ENCODE measurements at regions not wholly inside any gene's neighbourhood (a gene's known extent, or its start where the extent isn't known, plus 50 kb on each side); places are given as distances from the start of the nearest gene placed in this dataset.
A peak's percentile ranks its signal among the peaks of the same experiment; 100 is the strongest.
"Not testable (repeated sequence)": the region's sequence is repeated elsewhere in the genome, so short reads cannot be mapped to it uniquely, and the experiment has no call there.

GRCh38 chr9:115838417-115838816 is 315.2 kb upstream of the PAPPA start:
- H3K4me3 ChIP-seq (ENCODE audit: low read depth, low read length): no peak overlapping the region
- no peak for DNase-seq (ENCODE audit: low read depth)
- H3K27me3 ChIP-seq (ENCODE audit: control insufficient read depth, insufficient read depth, low read length): no peaks in the 10 kb centered on the region
- CTCF ChIA-PET: no interaction called here
- TF ChIP-seq, protein P1, sequence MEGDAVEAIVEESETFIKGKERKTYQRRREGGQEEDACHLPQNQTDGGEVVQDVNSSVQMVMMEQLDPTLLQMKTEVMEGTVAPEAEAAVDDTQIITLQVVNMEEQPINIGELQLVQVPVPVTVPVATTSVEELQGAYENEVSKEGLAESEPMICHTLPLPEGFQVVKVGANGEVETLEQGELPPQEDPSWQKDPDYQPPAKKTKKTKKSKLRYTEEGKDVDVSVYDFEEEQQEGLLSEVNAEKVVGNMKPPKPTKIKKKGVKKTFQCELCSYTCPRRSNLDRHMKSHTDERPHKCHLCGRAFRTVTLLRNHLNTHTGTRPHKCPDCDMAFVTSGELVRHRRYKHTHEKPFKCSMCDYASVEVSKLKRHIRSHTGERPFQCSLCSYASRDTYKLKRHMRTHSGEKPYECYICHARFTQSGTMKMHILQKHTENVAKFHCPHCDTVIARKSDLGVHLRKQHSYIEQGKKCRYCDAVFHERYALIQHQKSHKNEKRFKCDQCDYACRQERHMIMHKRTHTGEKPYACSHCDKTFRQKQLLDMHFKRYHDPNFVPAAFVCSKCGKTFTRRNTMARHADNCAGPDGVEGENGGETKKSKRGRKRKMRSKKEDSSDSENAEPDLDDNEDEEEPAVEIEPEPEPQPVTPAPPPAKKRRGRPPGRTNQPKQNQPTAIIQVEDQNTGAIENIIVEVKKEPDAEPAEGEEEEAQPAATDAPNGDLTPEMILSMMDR (IDR thresholded peaks at IDR 0.05; ENCODE audit: insufficient read depth, low read depth, low read length): no peak
- POLR2A ChIA-PET: no interaction called here
- no peaks in the 10 kb centered on the region for H3K36me3 ChIP-seq (ENCODE audit: control insufficient read depth, insufficient read depth, low read length)

GRCh38 chr9:115844433-115844832 is 309.2 kb upstream of the PAPPA start:
- H3K36me3 ChIP-seq (ENCODE audit: control insufficient read depth, insufficient read depth, low read length); H3K4me3 ChIP-seq (ENCODE audit: low read depth, low read length); CTCF ChIA-PET; H3K27me3 ChIP-seq (ENCODE audit: control insufficient read depth, insufficient read depth, low read length); POLR2A ChIA-PET; DNase-seq (ENCODE audit: low read depth): not testable (repeated sequence)

DNA sequence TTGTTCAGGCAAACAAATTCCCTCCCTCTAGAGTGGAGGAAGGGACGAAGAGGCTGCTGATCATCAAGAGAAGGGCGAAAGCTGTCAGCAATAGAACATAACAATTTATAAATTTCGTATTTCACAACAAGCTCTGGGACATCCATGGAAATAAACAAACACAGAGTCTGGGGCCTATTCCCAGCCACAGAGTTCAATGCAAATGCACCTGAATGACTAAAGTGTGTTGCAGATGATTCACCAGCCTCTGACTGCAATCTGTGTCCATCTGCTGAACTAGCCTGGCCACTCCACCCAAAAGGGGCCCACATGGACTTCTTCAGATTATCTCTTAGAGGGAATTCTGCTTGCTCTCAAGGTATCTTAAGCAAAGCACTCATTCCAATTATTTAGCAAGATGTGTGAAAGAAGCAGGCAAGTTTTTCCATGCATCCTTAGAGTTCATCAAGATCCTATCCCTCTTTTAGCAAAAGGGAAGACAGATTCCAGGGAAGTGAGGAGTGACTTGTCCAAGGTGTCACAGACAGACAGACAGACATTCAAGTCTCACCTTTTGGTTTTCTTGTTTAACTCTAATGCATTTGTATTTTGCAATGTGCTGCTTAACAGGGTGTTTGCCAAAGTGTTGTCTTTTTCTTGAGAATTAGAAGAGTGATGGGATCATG is 307.8 kb upstream of the PAPPA start:
- H3K4me3 ChIP-seq (ENCODE audit: low read depth, low read length): no peak overlapping the region
- TF ChIP-seq, protein P1 (IDR thresholded peaks at IDR 0.05; ENCODE audit: insufficient read depth, low read depth, low read length): no peak
- ChIA-PET POLR2A (no interaction called here), CTCF (no interaction called here)
- peak; percentile 18 for DNase-seq (ENCODE audit: low read depth)
- no peaks in the 10 kb centered on the region for H3K36me3 ChIP-seq (ENCODE audit: control insufficient read depth, insufficient read depth, low read length)
- H3K27me3 ChIP-seq (ENCODE audit: control insufficient read depth, insufficient read depth, low read length): no peaks in the 10 kb centered on the region

DNA sequence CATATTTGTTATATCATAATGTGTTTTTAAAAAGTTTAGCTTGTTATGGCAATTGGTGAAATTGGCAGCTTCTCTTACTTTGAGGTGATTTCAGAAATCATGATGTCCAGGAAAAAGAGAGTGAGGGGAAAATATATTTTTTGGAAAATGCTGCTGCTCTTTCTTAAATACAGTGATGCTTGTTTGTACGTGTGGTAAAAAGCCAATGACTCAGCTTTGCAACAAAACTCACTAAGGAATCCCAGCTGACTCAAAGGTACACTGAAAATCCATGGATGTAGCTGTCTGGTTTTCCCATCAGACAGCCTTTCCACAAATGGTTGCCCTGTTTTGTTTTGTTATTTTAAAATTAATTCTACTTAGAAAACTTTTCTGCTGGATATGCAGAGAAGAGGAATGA is 306.4 kb upstream of the PAPPA start:
- TF ChIP-seq, protein P1 (IDR thresholded peaks at IDR 0.05; ENCODE audit: insufficient read depth, low read depth, low read length): no peak
- peak; percentile 15 for DNase-seq (ENCODE audit: low read depth)
- H3K27me3 ChIP-seq (ENCODE audit: control insufficient read depth, insufficient read depth, low read length): no peaks in the 10 kb centered on the region
- H3K36me3 ChIP-seq (ENCODE audit: control insufficient read depth, insufficient read depth, low read length): no peaks in the 10 kb centered on the region
- no peak overlapping the region for H3K4me3 ChIP-seq (ENCODE audit: low read depth, low read length)
- ChIA-PET POLR2A (no interaction called here), CTCF (interaction anchor here (0.6 kb wide), 1 partner anchor 91 kb away, joined by 3 read pairs; no protein-coding TSS in a partner anchor)

DNA sequence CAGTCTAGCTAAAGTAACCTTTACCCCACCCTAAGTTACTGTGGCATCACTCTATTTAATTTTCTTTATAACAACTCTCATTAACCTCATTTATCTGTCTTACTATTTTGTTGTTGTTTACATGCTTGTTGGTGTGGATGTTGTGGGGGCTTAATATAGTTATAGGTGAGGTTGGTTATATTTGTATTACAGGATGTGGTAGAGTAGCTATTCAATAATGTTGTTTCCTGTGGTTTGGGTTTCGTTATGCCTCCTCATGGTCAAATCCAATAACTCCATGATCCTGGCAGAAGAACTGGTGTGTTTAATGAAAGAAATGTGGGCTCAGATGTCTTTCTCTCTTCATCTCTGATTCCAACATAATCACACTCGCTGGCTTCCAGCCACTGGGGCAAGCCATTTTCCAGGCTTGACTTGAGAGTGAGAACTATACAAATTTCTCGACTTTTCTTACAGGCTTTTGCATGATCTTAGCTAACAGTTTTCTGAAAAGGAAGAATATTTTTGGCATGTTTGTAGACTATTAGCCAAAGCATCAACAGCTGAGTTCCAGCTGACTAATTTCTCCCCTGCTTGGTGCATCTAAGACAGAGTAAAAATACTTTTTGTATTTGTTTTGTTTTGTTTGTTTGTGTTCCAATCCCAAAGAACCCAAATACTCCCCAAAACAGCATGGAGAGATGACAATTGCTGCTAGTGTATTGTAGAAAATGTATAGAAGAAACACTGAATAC is 303.7 kb upstream of the PAPPA start:
- ChIA-PET POLR2A (interaction anchor here (0.5 kb wide), 1 partner anchor 424 kb away, joined by 5 read pairs; no protein-coding TSS in a partner anchor), CTCF (interaction anchor here (1.2 to 1.4 kb wide), 2 partner anchors 28 to 64 kb away, joined by 3 read pairs; no protein-coding TSS in a partner anchor)
- TF ChIP-seq, protein P1 (IDR thresholded peaks at IDR 0.05; ENCODE audit: insufficient read depth, low read depth, low read length): 0 out of 2 replicates have a peak, but pooled peaks have one; percentile 10
- no peak overlapping the region for H3K4me3 ChIP-seq (ENCODE audit: low read depth, low read length)
- no peaks in the 10 kb centered on the region for H3K27me3 ChIP-seq (ENCODE audit: control insufficient read depth, insufficient read depth, low read length)
- peak; percentile 19 for DNase-seq (ENCODE audit: low read depth)
- no peaks in the 10 kb centered on the region for H3K36me3 ChIP-seq (ENCODE audit: control insufficient read depth, insufficient read depth, low read length)
